CD4-positive, alpha-beta T cell (primary cell): ENCODE measurements at regions not wholly inside any gene's neighbourhood (a gene's known extent, or its start where the extent isn't known, plus 50 kb on each side); places are given as distances from the start of the nearest gene placed in this dataset.

Source experiments
- ATAC-seq: fragments of 200-7000 bp; cut with Tn5 transposase; one replicate; pipeline ENCODE4 v1.10.0; 2022; ENCODE audit warnings: mild to moderate bottlenecking; ENCODE audit not compliant: poor library complexity
- CTCF ChIA-PET: fragments of 350-600 bp; sonication (Branson Sonifier 250); formaldehyde crosslinking; loops from one replicate; lab custom pipeline; 2021; ENCODE audit warnings: antibody characterized with exemption, inconsistent platforms; lab: Charles Lee
- POLR2A ChIA-PET: fragments of 350-600 bp; sonication (Branson Sonifier 250); formaldehyde crosslinking; loops from one replicate; lab custom pipeline; 2021; ENCODE audit warnings: antibody characterized with exemption, inconsistent platforms; lab: Charles Lee
- DNase-seq, 14 experiments: peaks; one replicate each; pipeline ENCODE4 v3.0.0-alpha.2; 2013 to 2020; ENCODE audit warnings: mixed read lengths in 2 of 14
- H3K27ac ChIP-seq, 2 donors: one replicate each; pipeline versions ENCODE4 v1.5.1 to v1.7.0; 2013; ENCODE audit warnings: low read length in 2 of 2, low read depth in 1 of 2, mild to moderate bottlenecking in 1 of 2
- H3K27me3 ChIP-seq, 2 experiments: 1 replicate in 1 of 2; 2 replicates in 1 of 2; pipeline versions ENCODE4 v1.6.1 to v1.7.0; 2013; ENCODE audit warnings: low read length in 2 of 2, control low read depth in 1 of 2, mild to moderate bottlenecking in 1 of 2, moderate library complexity in 1 of 2; ENCODE audit not compliant: insufficient read depth in 2 of 2, control insufficient read depth in 1 of 2
- H3K36me3 ChIP-seq: one replicate; pipeline ENCODE4 v1.6.1; 2013; ENCODE audit warnings: low read length, control low read depth; ENCODE audit not compliant: insufficient read depth
- H3K4me1 ChIP-seq: one replicate; pipeline ENCODE4 v1.6.1; 2013; ENCODE audit warnings: low read length, control low read depth; ENCODE audit not compliant: insufficient read depth
- H3K4me3 ChIP-seq: one replicate; pipeline ENCODE4 v1.5.1; 2013; ENCODE audit warnings: mild to moderate bottlenecking, low read length, moderate library complexity
- H3K9me3 ChIP-seq, 2 experiments: 1 replicate in 1 of 2; 2 replicates in 1 of 2; pipeline versions ENCODE4 v1.6.1 to v1.7.0; 2013; ENCODE audit warnings: low read length in 2 of 2, mild to moderate bottlenecking in 2 of 2, control low read depth in 1 of 2, moderate library complexity in 1 of 2; ENCODE audit not compliant: control insufficient read depth in 1 of 2, insufficient read depth in 1 of 2
- H3K27ac Mint-ChIP-seq: one replicate; pipeline ENCODE4 v1.8.0; 2020; ENCODE audit warnings: mixed read lengths
- H3K27me3 Mint-ChIP-seq: one replicate; pipeline ENCODE4 v1.8.0; 2021; ENCODE audit warnings: mixed read lengths
- H3K36me3 Mint-ChIP-seq: one replicate; pipeline ENCODE4 v1.8.0; 2021; ENCODE audit warnings: low read depth, mixed read lengths
- H3K4me1 Mint-ChIP-seq: one replicate; pipeline ENCODE4 v1.8.0; 2021; ENCODE audit warnings: low read depth, mixed read lengths
- H3K4me3 Mint-ChIP-seq: one replicate; pipeline ENCODE4 v1.8.0; 2020; ENCODE audit warnings: mild to moderate bottlenecking, mixed read lengths
- H3K9me3 Mint-ChIP-seq: one replicate; pipeline ENCODE4 v1.8.0; 2020; ENCODE audit warnings: mixed read lengths
- CTCF ChIP-seq: fragments of 200-600 bp; IDR thresholded peaks from one replicate; pipeline ENCODE4 v1.8.0; 2022; ENCODE audit warnings: antibody characterized with exemption, mild to moderate bottlenecking
- intact Hi-C, 2 experiments: fragments of 100-400 bp; cut with DNase I in 1 of 2; cut with micrococcal nuclease in 1 of 2; formaldehyde crosslinking; loops; one replicate each; pipeline versions ENCODE4 v1.15.1 to v1.9.0; 2023 to 2025; cut with DNase I, micrococcal nuclease

GRCh38 chr6:22651731-22652130 is 82.4 kb downstream of the HDGFL1 start:
- H3K27ac ChIP-seq: no peak overlapping the region
- DNase-seq (no peak), ATAC-seq (no peak)
- no peak overlapping the region for H3K4me3 ChIP-seq
- H3K27me3 ChIP-seq: no peaks in the 10 kb centered on the region
- no peak overlapping the region for H3K27ac Mint-ChIP-seq
- ChIA-PET POLR2A (no interaction called here), CTCF (no interaction called here)
- H3K9me3 ChIP-seq: no peaks in the 10 kb centered on the region
- no peaks in the 10 kb centered on the region for H3K9me3 Mint-ChIP-seq
- intact Hi-C loops: no loop called here
- no peak overlapping the region for H3K4me3 Mint-ChIP-seq
- no peaks in the 10 kb centered on the region for H3K27me3 Mint-ChIP-seq
- H3K36me3 Mint-ChIP-seq: no peaks in the 10 kb centered on the region
- no peaks in the 10 kb centered on the region for H3K4me1 Mint-ChIP-seq
- H3K4me1 ChIP-seq: no peaks in the 10 kb centered on the region
- no peaks in the 10 kb centered on the region for H3K36me3 ChIP-seq
- no peak for TF ChIP-seq CTCF

- H3K27ac Mint-ChIP-seq: no peak overlapping the region
- POLR2A ChIA-PET: no interaction called here
- TF ChIP-seq CTCF: no peak
- no peaks in the 10 kb centered on the region for H3K4me1 ChIP-seq
- ATAC-seq (no peak), DNase-seq (no peak)
- H3K4me3 ChIP-seq: no peak overlapping the region
- H3K36me3 Mint-ChIP-seq: no peaks in the 10 kb centered on the region
- no peaks in the 10 kb centered on the region for H3K9me3 Mint-ChIP-seq
- no peak overlapping the region for H3K4me3 Mint-ChIP-seq
- no peaks in the 10 kb centered on the region for H3K27me3 ChIP-seq
- CTCF ChIA-PET: no interaction called here
- intact Hi-C loops: no loop called here
- no peak overlapping the region for H3K27ac ChIP-seq
- no peaks in the 10 kb centered on the region for H3K9me3 ChIP-seq
- H3K36me3 ChIP-seq: no peaks in the 10 kb centered on the region
- no peaks in the 10 kb centered on the region for H3K4me1 Mint-ChIP-seq
- no peaks in the 10 kb centered on the region for H3K27me3 Mint-ChIP-seq
Measured at GRCh38 chr6:22653980-22654610, 84.7 kb downstream of the HDGFL1 start.

- H3K4me3 ChIP-seq: no peak overlapping the region
- no peaks in the 10 kb centered on the region for H3K36me3 ChIP-seq
- DNase-seq (no peak), ATAC-seq (no peak)
- H3K27ac Mint-ChIP-seq: no peak overlapping the region
- CTCF ChIA-PET: no interaction called here
- H3K27me3 ChIP-seq: no peaks in the 10 kb centered on the region
- TF ChIP-seq CTCF: no peak
- H3K9me3 Mint-ChIP-seq: no peaks in the 10 kb centered on the region
- no peaks in the 10 kb centered on the region for H3K9me3 ChIP-seq
- H3K4me1 Mint-ChIP-seq: no peaks in the 10 kb centered on the region
- no peaks in the 10 kb centered on the region for H3K36me3 Mint-ChIP-seq
- no peak overlapping the region for H3K27ac ChIP-seq
- POLR2A ChIA-PET: no interaction called here
- H3K4me1 ChIP-seq: no peaks in the 10 kb centered on the region
- no peak overlapping the region for H3K4me3 Mint-ChIP-seq
- H3K27me3 Mint-ChIP-seq: no peaks in the 10 kb centered on the region
- intact Hi-C loops: no loop called here
Measured at GRCh38 chr6:22656706-22657351, 87.5 kb downstream of the HDGFL1 start.
